GM12892 (cell line): ENCODE measurements at regions not wholly inside any gene's neighbourhood (a gene's known extent, or its start where the extent isn't known, plus 50 kb on each side); places are given as distances from the start of the nearest gene placed in this dataset.

ENCODE experiments used
- POLR2A ChIP-seq: IDR thresholded peaks from 2 replicates; pipeline ENCODE4 v1.6.1; 2011; ENCODE audit warnings: low read depth, low read length, control low read depth
- POLR2AphosphoS5 ChIP-seq: IDR thresholded peaks from 2 replicates; pipeline ENCODE4 v1.6.1; 2011; ENCODE audit warnings: low read depth, low read length, control low read depth
- TAF1 ChIP-seq: IDR thresholded peaks from 2 replicates; pipeline ENCODE4 v1.6.1; 2011; ENCODE audit warnings: low read depth, mild to moderate bottlenecking, control low read depth, low read length, borderline replicate concordance

GRCh38 chr16:65779201-65779600 lies 587.3 kb upstream of the CDH5 start:
- no peak for TF ChIP-seq POLR2A
- TF ChIP-seq POLR2AphosphoS5, result no peak
- TF ChIP-seq TAF1, result no peak
